ENCODE measurements at regions not wholly inside any gene's neighbourhood (a gene's known extent, or its start where the extent isn't known, plus 50 kb on each side); places are given as distances from the start of the nearest gene placed in this dataset.

DNA sequence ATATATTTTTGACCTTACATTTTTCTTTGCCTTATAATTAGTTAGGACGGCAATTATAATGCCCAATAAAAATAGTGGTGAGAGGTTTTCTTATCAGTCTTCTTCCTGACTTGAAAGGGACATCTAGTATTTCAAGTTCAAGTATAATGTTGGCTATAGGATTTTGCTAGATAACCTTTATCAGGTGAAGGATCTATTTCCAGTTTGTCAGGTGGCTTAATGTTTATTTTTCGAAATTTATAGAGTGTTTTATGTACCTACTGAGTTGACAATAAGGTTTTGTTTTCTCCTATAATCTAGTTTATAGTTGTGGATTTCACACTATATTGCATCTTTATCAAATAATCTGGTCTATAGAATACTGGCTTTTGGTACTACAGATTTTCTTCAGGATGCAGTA lies 351.8 kb upstream of the FGF13 start:
- H3K27ac ChIP-seq (ENCODE audit: low read length): no peak overlapping the region
- 80% methylated on average over 1 of the region's 2 CpGs for WGBS (ENCODE audit: insufficient coverage, low lambda C conversion rate)
- no peaks in the 10 kb centered on the region for H3K4me1 ChIP-seq (ENCODE audit: control insufficient read depth, insufficient read depth, low read length)
- DNase-seq: no peak
- no peaks in the 10 kb centered on the region for H3K36me3 ChIP-seq (ENCODE audit: control insufficient read depth, insufficient read depth, low read length)
- no peaks in the 10 kb centered on the region for H3K27me3 ChIP-seq (ENCODE audit: control insufficient read depth, insufficient read depth, low read length)
- H3K9me3 ChIP-seq (ENCODE audit: control insufficient read depth, low read depth, low read length): no peaks in the 10 kb centered on the region
- H3K4me3 ChIP-seq (ENCODE audit: low read length): no peak overlapping the region

DNA sequence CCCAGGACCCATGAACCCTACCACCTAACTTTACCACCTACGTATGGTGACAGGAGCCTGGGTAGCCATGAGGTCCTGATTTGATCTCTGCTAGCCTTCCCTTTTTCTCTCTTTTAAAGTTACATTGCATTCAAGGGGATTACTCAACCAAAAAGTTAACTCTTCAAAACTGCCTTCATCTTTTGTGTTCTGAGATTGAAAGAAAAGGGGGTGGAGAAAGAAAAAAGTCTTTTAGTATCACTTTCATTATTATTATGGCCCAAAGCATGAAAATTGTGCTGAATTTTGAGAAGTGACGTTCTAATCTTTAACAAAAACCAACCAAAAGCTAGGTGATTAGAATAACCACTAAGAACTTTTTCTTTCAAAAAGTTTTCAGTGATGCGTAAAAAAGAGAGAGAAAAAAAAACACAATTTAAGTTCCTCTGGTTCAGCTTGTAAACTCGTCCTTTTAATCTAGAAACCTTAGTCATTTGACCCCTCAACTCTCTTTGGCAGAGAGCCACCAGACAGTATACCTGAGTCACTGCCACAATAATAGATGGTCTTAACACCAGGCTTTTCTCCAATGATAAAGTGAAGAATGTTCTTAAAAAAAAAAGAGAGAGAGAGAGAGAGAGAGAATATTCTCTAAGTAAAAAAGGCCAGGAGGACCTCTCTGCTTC lies 347.4 kb upstream of the FGF13 start:
- Histone ChIP-seq H3K9me3 (ENCODE audit: control insufficient read depth, low read depth, low read length) (no peaks in the 10 kb centered on the region), H3K4me1 (ENCODE audit: control insufficient read depth, insufficient read depth, low read length) (no peaks in the 10 kb centered on the region), H3K4me3 (ENCODE audit: low read length) (no peak overlapping the region), H3K27me3 (ENCODE audit: control insufficient read depth, insufficient read depth, low read length) (no peaks in the 10 kb centered on the region), H3K36me3 (ENCODE audit: control insufficient read depth, insufficient read depth, low read length) (no peaks in the 10 kb centered on the region), H3K27ac (ENCODE audit: low read length) (no peak overlapping the region)
- WGBS (ENCODE audit: insufficient coverage, low lambda C conversion rate): no CpG with 5 or more reads among the region's 4 CpGs
- no peak for DNase-seq

DNA sequence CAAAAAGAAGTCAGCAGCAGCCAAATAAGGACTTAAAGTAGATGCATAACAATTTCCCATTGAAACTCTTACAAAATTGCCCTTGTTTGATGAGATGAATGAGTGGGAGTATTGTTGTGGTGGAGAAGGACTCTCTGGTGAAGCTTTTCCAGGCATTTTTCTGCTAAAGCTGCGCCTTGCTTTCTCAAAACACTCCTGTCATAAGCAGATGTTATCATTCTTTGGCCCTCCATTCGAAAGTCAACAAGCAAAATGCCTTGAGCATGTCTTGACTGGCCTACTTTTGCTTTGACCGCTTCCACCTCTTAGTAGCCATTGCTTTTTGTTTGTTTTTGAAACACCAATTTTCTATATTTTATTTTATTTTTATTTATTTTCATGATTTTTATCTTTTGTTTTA lies 340.9 kb upstream of the FGF13 start:
- DNase-seq: no peak
- no peaks in the 10 kb centered on the region for H3K9me3 ChIP-seq (ENCODE audit: control insufficient read depth, low read depth, low read length)
- H3K27ac ChIP-seq (ENCODE audit: low read length): no peak overlapping the region
- H3K4me1 ChIP-seq (ENCODE audit: control insufficient read depth, insufficient read depth, low read length): no peaks in the 10 kb centered on the region
- no peaks in the 10 kb centered on the region for H3K36me3 ChIP-seq (ENCODE audit: control insufficient read depth, insufficient read depth, low read length)
- H3K4me3 ChIP-seq (ENCODE audit: low read length): no peak overlapping the region
- WGBS (ENCODE audit: insufficient coverage, low lambda C conversion rate): 100% methylated on average over 1 of the region's 3 CpGs
- no peaks in the 10 kb centered on the region for H3K27me3 ChIP-seq (ENCODE audit: control insufficient read depth, insufficient read depth, low read length)

DNA sequence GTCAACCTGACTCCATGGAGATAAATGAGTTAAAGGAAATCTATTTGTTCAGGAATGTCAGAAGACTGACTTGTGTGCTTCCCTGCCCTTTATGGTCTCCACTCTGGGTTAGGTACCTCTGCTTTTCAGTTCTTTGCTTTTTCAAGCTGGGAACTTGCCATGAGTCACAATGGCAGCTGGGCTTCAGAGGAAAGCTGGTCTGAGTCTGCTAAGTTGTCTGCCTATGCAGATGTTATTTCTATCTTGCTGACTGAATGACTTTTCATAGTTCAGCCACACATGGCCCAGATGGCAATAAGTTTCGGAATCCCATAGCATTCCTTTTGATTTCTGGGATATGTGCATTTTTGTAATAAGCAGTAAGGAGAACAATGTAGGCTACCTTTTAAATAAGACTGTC lies 337.9 kb upstream of the FGF13 start:
- no CpG with 5 or more reads among the region's 1 CpG for WGBS (ENCODE audit: insufficient coverage, low lambda C conversion rate)
- H3K27ac ChIP-seq (ENCODE audit: low read length): no peak overlapping the region
- no peak for DNase-seq
- no peaks in the 10 kb centered on the region for H3K9me3 ChIP-seq (ENCODE audit: control insufficient read depth, low read depth, low read length)
- H3K27me3 ChIP-seq (ENCODE audit: control insufficient read depth, insufficient read depth, low read length): no peaks in the 10 kb centered on the region
- H3K36me3 ChIP-seq (ENCODE audit: control insufficient read depth, insufficient read depth, low read length): no peaks in the 10 kb centered on the region
- H3K4me1 ChIP-seq (ENCODE audit: control insufficient read depth, insufficient read depth, low read length): no peaks in the 10 kb centered on the region
- no peak overlapping the region for H3K4me3 ChIP-seq (ENCODE audit: low read length)

DNA sequence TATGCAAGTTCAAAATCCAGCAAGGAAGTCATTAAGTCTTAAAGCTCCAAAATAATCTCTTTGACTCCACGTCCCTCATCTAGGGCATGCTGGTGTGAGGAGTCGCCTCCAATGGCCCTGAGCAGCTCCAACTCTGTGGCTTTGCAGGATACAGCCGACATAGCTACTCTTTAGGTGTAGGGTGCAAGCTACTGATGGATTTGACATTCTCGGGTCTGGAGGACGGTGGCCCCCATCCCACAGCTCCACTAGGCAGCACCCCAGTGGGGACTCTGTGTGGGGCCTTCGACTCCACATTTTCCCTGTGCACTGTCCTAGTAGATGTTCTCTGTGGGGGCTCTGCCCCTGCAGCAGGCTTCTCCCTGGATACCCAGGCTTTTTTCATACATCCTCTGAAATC lies 333.2 kb upstream of the FGF13 start:
- H3K27ac ChIP-seq (ENCODE audit: low read length): no peak overlapping the region
- no peaks in the 10 kb centered on the region for H3K36me3 ChIP-seq (ENCODE audit: control insufficient read depth, insufficient read depth, low read length)
- no peak overlapping the region for H3K4me3 ChIP-seq (ENCODE audit: low read length)
- no CpG with 5 or more reads among the region's 6 CpGs for WGBS (ENCODE audit: insufficient coverage, low lambda C conversion rate)
- H3K27me3 ChIP-seq (ENCODE audit: control insufficient read depth, insufficient read depth, low read length): no peaks in the 10 kb centered on the region
- no peak for DNase-seq
- no peaks in the 10 kb centered on the region for H3K4me1 ChIP-seq (ENCODE audit: control insufficient read depth, insufficient read depth, low read length)
- H3K9me3 ChIP-seq (ENCODE audit: control insufficient read depth, low read depth, low read length): no peaks in the 10 kb centered on the region

DNA sequence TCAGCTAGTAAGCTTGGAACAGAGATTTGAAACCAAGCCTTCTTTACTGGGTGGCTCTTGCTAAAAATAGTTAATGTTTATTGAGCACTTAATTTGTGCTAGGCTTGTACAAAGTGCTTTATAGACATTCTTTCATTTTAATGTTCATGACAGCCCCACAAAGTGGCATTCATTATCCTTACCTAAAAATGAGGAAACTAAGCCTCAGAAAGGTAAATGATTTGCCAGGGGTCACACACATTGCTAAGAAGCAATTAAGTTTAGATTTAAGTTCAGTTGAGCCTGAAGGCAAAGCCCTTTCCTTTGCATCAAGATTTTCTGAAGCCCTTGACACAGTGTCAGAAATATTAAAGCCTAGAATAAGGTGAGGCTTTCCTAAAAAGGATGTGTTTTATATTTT lies 327.5 kb upstream of the FGF13 start:
- H3K4me1 ChIP-seq (ENCODE audit: control insufficient read depth, insufficient read depth, low read length): no peaks in the 10 kb centered on the region
- H3K9me3 ChIP-seq (ENCODE audit: control insufficient read depth, low read depth, low read length): no peaks in the 10 kb centered on the region
- H3K4me3 ChIP-seq (ENCODE audit: low read length): no peak overlapping the region
- H3K27me3 ChIP-seq (ENCODE audit: control insufficient read depth, insufficient read depth, low read length): no peaks in the 10 kb centered on the region
- no peak overlapping the region for H3K27ac ChIP-seq (ENCODE audit: low read length)
- no peak for DNase-seq
- H3K36me3 ChIP-seq (ENCODE audit: control insufficient read depth, insufficient read depth, low read length): no peaks in the 10 kb centered on the region

DNA sequence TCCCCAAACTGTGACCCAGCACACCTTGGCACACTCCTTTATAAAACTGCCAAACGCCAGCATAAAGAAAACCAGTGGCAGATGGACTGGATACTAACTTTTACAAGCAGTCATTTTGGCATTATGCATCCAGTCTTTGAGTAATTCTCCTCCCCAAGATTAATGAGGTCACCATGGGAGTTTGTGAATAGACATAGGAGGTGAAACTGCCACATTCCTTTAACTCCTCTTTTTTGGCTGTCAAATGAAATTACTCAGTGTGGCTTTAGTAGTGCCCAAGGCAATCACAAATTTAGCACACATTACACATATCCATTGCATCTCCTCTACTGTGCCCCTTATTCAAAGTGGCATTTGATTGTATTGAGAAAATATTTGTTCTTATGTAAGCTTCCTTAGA lies 315.3 kb upstream of the FGF13 start:
- H3K36me3 ChIP-seq (ENCODE audit: control insufficient read depth, insufficient read depth, low read length): no peaks in the 10 kb centered on the region
- no CpG with 5 or more reads among the region's 1 CpG for WGBS (ENCODE audit: insufficient coverage, low lambda C conversion rate)

DNA sequence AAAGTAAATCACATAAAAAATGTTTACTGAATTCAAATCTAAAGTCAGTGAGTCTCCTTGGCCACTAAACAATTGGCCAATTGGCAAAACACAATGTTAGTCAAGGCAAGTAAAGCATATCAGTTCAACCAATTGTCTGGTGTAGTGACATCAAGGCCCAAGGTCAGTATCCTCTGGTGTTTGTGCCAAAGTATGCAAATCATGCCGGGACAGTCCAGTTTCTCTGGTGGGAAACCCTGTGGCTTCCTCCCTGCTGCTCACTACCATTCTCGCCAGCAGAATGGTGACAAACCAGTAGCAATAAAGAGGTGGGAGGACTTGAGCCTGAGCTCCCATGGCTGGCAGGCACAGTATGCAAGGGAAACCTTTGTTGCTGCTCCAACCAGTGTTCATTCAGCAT lies 314.9 kb upstream of the FGF13 start:
- Histone ChIP-seq H3K4me1 (ENCODE audit: control insufficient read depth, insufficient read depth, low read length) (no peaks in the 10 kb centered on the region), H3K27ac (ENCODE audit: low read length) (no peak overlapping the region), H3K36me3 (ENCODE audit: control insufficient read depth, insufficient read depth, low read length) (no peaks in the 10 kb centered on the region), H3K27me3 (ENCODE audit: control insufficient read depth, insufficient read depth, low read length) (no peaks in the 10 kb centered on the region), H3K9me3 (ENCODE audit: control insufficient read depth, low read depth, low read length) (no peaks in the 10 kb centered on the region), H3K4me3 (ENCODE audit: low read length) (no peak overlapping the region)
- no peak for DNase-seq
- WGBS (ENCODE audit: insufficient coverage, low lambda C conversion rate): no CpG with 5 or more reads among the region's 2 CpGs

More for the DNA sequence above, 315.3 kb upstream of the FGF13 start:
- Histone ChIP-seq H3K4me1 (ENCODE audit: control insufficient read depth, insufficient read depth, low read length) (no peaks in the 10 kb centered on the region), H3K27me3 (ENCODE audit: control insufficient read depth, insufficient read depth, low read length) (no peaks in the 10 kb centered on the region), H3K9me3 (ENCODE audit: control insufficient read depth, low read depth, low read length) (no peaks in the 10 kb centered on the region), H3K4me3 (ENCODE audit: low read length) (no peak overlapping the region), H3K27ac (ENCODE audit: low read length) (no peak overlapping the region)
- DNase-seq: no peak

DNA sequence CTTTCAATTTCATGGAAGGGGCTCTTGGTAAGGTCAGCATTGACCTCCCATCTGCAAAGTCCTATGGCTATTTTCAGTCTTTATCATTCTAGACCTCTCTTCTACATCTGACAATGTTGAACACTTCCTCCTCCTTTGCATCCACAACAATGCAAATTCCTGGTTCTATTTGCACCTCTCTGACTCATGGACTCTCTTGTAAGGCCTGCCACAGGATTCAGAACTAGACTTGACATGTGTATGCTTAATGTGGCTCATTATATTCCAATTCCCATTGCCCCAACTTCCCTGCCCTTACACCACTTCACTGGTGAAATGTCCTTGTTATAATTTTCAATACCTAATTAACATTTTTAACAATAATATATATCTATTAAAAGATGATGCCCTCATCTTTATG lies 314.3 kb upstream of the FGF13 start:
- H3K27me3 ChIP-seq (ENCODE audit: control insufficient read depth, insufficient read depth, low read length): no peaks in the 10 kb centered on the region
- H3K4me1 ChIP-seq (ENCODE audit: control insufficient read depth, insufficient read depth, low read length): no peaks in the 10 kb centered on the region
- no peaks in the 10 kb centered on the region for H3K9me3 ChIP-seq (ENCODE audit: control insufficient read depth, low read depth, low read length)
- no peak for DNase-seq
- no peaks in the 10 kb centered on the region for H3K36me3 ChIP-seq (ENCODE audit: control insufficient read depth, insufficient read depth, low read length)
- H3K4me3 ChIP-seq (ENCODE audit: low read length): no peak overlapping the region
- H3K27ac ChIP-seq (ENCODE audit: low read length): no peak overlapping the region

DNA sequence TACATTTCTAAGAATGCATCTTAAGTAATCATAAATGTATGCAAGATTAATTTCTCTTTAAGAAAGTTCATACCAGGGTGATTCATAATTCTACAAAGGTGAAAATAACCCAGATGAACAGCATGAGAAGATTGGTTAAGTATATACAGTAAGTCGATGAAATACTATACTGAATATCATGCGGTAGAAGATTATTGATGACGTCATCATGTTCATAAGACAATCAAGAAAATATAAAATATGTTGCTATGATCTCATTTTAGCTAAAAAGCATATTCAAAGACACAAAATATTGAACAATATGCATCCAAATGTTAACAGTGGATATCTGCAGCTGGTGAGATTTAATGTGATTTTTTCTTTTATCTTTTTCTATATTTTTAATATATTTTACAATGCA lies 312.0 kb upstream of the FGF13 start:
- Histone ChIP-seq H3K9me3 (ENCODE audit: control insufficient read depth, low read depth, low read length) (no peaks in the 10 kb centered on the region), H3K4me1 (ENCODE audit: control insufficient read depth, insufficient read depth, low read length) (no peaks in the 10 kb centered on the region), H3K4me3 (ENCODE audit: low read length) (no peak overlapping the region), H3K27me3 (ENCODE audit: control insufficient read depth, insufficient read depth, low read length) (no peaks in the 10 kb centered on the region), H3K27ac (ENCODE audit: low read length) (no peak overlapping the region), H3K36me3 (ENCODE audit: control insufficient read depth, insufficient read depth, low read length) (no peaks in the 10 kb centered on the region)
- DNase-seq: no peak
- WGBS (ENCODE audit: insufficient coverage, low lambda C conversion rate): no CpG with 5 or more reads among the region's 3 CpGs

DNA sequence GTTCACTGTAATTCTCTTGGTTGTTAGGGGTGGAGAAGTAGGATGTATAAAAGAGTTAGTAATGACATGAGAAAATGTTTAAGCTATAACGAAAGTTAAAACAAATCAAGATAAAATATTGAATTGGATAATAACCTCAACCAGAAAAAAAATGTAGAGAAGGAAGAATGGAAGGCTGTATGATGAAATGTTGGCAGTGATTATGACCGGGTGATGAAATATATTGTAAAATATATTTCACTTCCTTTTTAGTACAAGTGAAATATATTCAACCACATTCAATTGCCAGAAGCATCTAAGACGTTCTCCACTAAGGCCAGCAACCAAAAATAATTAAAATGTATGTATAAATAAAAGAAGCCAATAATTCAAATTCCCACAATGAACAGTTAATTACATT lies 309.3 kb upstream of the FGF13 start:
- Histone ChIP-seq H3K36me3 (ENCODE audit: control insufficient read depth, insufficient read depth, low read length) (no peaks in the 10 kb centered on the region), H3K4me1 (ENCODE audit: control insufficient read depth, insufficient read depth, low read length) (no peaks in the 10 kb centered on the region), H3K4me3 (ENCODE audit: low read length) (no peak overlapping the region), H3K9me3 (ENCODE audit: control insufficient read depth, low read depth, low read length) (no peaks in the 10 kb centered on the region), H3K27me3 (ENCODE audit: control insufficient read depth, insufficient read depth, low read length) (no peaks in the 10 kb centered on the region), H3K27ac (ENCODE audit: low read length) (no peak overlapping the region)
- WGBS (ENCODE audit: insufficient coverage, low lambda C conversion rate): 40% methylated on average over 1 of the region's 3 CpGs
- no peak for DNase-seq

Measured in large intestine (tissue), 3 donors.